H9 (cell line): ENCODE measurements at regions not wholly inside any gene's neighbourhood (a gene's known extent, or its start where the extent isn't known, plus 50 kb on each side); places are given as distances from the start of the nearest gene placed in this dataset.

Source experiments
- DNase-seq: peaks from one replicate; pipeline ENCODE4 v3.0.0-alpha.2; 2017
- H2AFZ ChIP-seq: one replicate; pipeline ENCODE4 v1.6.1; 2013; ENCODE audit warnings: mild to moderate bottlenecking, low read length, control low read depth, moderate library complexity
- H2AK5ac ChIP-seq: 2 replicates; pipeline ENCODE4 v1.6.1; 2013; ENCODE audit warnings: low read length, control low read depth, mixed read lengths; ENCODE audit not compliant: insufficient read length
- H2BK120ac ChIP-seq: one replicate; pipeline ENCODE4 v1.6.1; 2013; ENCODE audit warnings: low read depth, mild to moderate bottlenecking, low read length, control low read depth, inconsistent platforms; ENCODE audit not compliant: poor library complexity, severe bottlenecking
- H2BK12ac ChIP-seq: 2 replicates; pipeline ENCODE4 v1.6.1; 2013; ENCODE audit warnings: low read length, control low read depth, mixed read lengths, low read depth; ENCODE audit not compliant: insufficient read length
- H2BK15ac ChIP-seq: 2 replicates; pipeline ENCODE4 v1.6.1; 2013; ENCODE audit warnings: low read depth, low read length, control low read depth
- H2BK20ac ChIP-seq: one replicate; pipeline ENCODE4 v1.6.1; 2013; ENCODE audit warnings: low read depth, mild to moderate bottlenecking, low read length, control low read depth, inconsistent platforms; ENCODE audit not compliant: poor library complexity, severe bottlenecking
- H2BK5ac ChIP-seq: 2 replicates; pipeline ENCODE4 v1.6.1; 2013; ENCODE audit warnings: low read length, control low read depth, mixed read lengths; ENCODE audit not compliant: insufficient read length
- H3K14ac ChIP-seq: 2 replicates; pipeline ENCODE4 v1.6.1; 2013; ENCODE audit warnings: low read length, control low read depth; ENCODE audit not compliant: insufficient read depth
- H3K18ac ChIP-seq: 2 replicates; pipeline ENCODE4 v1.6.1; 2013; ENCODE audit warnings: low read depth, mild to moderate bottlenecking, mixed read lengths, low read length, control low read depth; ENCODE audit not compliant: insufficient read length
- H3K23ac ChIP-seq: 2 replicates; pipeline ENCODE4 v1.6.1; 2013; ENCODE audit warnings: low read length, control low read depth, mixed read lengths, low read depth; ENCODE audit not compliant: insufficient read length
- H3K23me2 ChIP-seq: 2 replicates; pipeline ENCODE4 v1.6.1; 2013; ENCODE audit warnings: low read depth, mild to moderate bottlenecking, mixed read lengths, low read length, control low read depth; ENCODE audit not compliant: insufficient read length, poor library complexity, severe bottlenecking
- H3K27ac ChIP-seq: 2 replicates; pipeline ENCODE4 v1.5.1; 2013; ENCODE audit warnings: low read length, control low read depth, mixed read lengths, low read depth; ENCODE audit not compliant: insufficient read length
- H3K27me3 ChIP-seq: 2 replicates; pipeline ENCODE4 v1.6.1; 2013; ENCODE audit warnings: low read length, control low read depth, inconsistent platforms; ENCODE audit not compliant: insufficient read depth
- H3K4ac ChIP-seq: 2 replicates; pipeline ENCODE4 v1.6.1; 2013; ENCODE audit warnings: low read depth, mild to moderate bottlenecking, control low read depth, inconsistent platforms, low read length, moderate library complexity
- H3K4me1 ChIP-seq: 2 replicates; pipeline ENCODE4 v1.6.1; 2013; ENCODE audit warnings: low read length, control low read depth, inconsistent platforms; ENCODE audit not compliant: insufficient read depth
- H3K4me2 ChIP-seq: 2 replicates; pipeline ENCODE4 v1.6.1; 2013; ENCODE audit warnings: low read length, control low read depth, mixed read lengths; ENCODE audit not compliant: insufficient read length, insufficient read depth
- H3K56ac ChIP-seq: 2 replicates; pipeline ENCODE4 v1.6.1; 2013; ENCODE audit warnings: low read depth, mild to moderate bottlenecking, mixed read lengths, low read length, control low read depth; ENCODE audit not compliant: insufficient read length
- H3K79me1 ChIP-seq: 2 replicates; pipeline ENCODE4 v1.6.1; 2013; ENCODE audit warnings: low read depth, mild to moderate bottlenecking, moderate library complexity, low read length, control low read depth, inconsistent platforms; ENCODE audit not compliant: insufficient read depth, poor library complexity, severe bottlenecking
- H3K79me2 ChIP-seq: 2 replicates; pipeline ENCODE4 v1.6.1; 2013; ENCODE audit warnings: low read length, control low read depth, inconsistent platforms; ENCODE audit not compliant: insufficient read depth
- H3K9ac ChIP-seq: 2 replicates; pipeline ENCODE4 v1.6.1; 2013; ENCODE audit warnings: low read length, control low read depth, mixed read lengths; ENCODE audit not compliant: insufficient read length; ENCODE audit errors: extremely low read depth
- H3K9me3 ChIP-seq: one replicate; pipeline ENCODE4 v1.6.1; 2013; ENCODE audit warnings: low read depth, low read length, inconsistent platforms; ENCODE audit not compliant: control insufficient read depth
- H3T11ph ChIP-seq: one replicate; pipeline ENCODE4 v1.6.1; 2013; ENCODE audit warnings: mild to moderate bottlenecking, low read length, control low read depth, inconsistent platforms
- H4K20me1 ChIP-seq: one replicate; pipeline ENCODE4 v1.6.1; 2013; ENCODE audit not compliant: control insufficient read depth, insufficient read length, insufficient read depth
- H4K5ac ChIP-seq: 2 replicates; pipeline ENCODE4 v1.6.1; 2013; ENCODE audit warnings: low read depth, mild to moderate bottlenecking, mixed read lengths, low read length, control low read depth; ENCODE audit not compliant: insufficient read length
- H4K8ac ChIP-seq: replicated peaks from 2 replicates; pipeline ENCODE4 v1.6.1; 2013; ENCODE audit warnings: low read length, control low read depth, mixed read lengths, low read depth; ENCODE audit not compliant: insufficient read length
- H4K91ac ChIP-seq: 2 replicates; pipeline ENCODE4 v1.6.1; 2013; ENCODE audit warnings: low read depth, mild to moderate bottlenecking, moderate library complexity, mixed read lengths, low read length, control low read depth; ENCODE audit not compliant: insufficient read length
- H3K27ac Mint-ChIP-seq, 3 experiments: 2 replicates in 2 of 3; 3 replicates in 1 of 3; pipeline ENCODE4 v1.8.0; 2020 to 2021; ENCODE audit warnings: mixed read lengths in 3 of 3, mild to moderate bottlenecking in 1 of 3, moderate library complexity in 1 of 3
- H3K27me3 Mint-ChIP-seq: 2 replicates; pipeline ENCODE4 v1.8.0; 2021; ENCODE audit warnings: low read depth, mild to moderate bottlenecking, moderate library complexity, mixed read lengths
- H3K36me3 Mint-ChIP-seq, 3 experiments: 2 replicates in 2 of 3; 3 replicates in 1 of 3; pipeline ENCODE4 v1.8.0; 2020 to 2021; ENCODE audit warnings: low read depth in 3 of 3, mixed read lengths in 3 of 3; ENCODE audit not compliant: insufficient read depth in 1 of 3
- H3K4me1 Mint-ChIP-seq, 2 experiments: 2 replicates each; pipeline ENCODE4 v1.8.0; 2020; ENCODE audit warnings: mixed read lengths in 2 of 2
- H3K4me3 Mint-ChIP-seq, 2 experiments: 2 replicates in 1 of 2; 3 replicates in 1 of 2; pipeline ENCODE4 v1.8.0; 2020 to 2021; ENCODE audit warnings: mild to moderate bottlenecking in 2 of 2, mixed read lengths in 2 of 2, moderate library complexity in 1 of 2
- H3K9me3 Mint-ChIP-seq, 2 experiments: 2 replicates in 1 of 2; 3 replicates in 1 of 2; pipeline ENCODE4 v1.8.0; 2020; ENCODE audit warnings: mild to moderate bottlenecking in 2 of 2, mixed read lengths in 2 of 2, moderate library complexity in 1 of 2
- CTCF ChIP-seq: fragments of 200-600 bp; sonication (generic); conservative IDR thresholded peaks from 3 replicates; pipeline ENCODE4 v1.8.0; 2021; ENCODE audit warnings: antibody characterized with exemption, mild to moderate bottlenecking
- WGBS: extraction: QIAGEN DNeasy Blood & Tissue Kit; methylation state at CpG from one replicate; pipeline ENCODE4 v1.1.7; 2013; ENCODE audit warnings: missing lambda C conversion rate, low lambda C conversion rate, mixed read lengths; ENCODE audit not compliant: insufficient read length; ENCODE audit errors: extremely low coverage; 5-methylcytosine and 5-hydroxymethylcytosine counted together

GRCh38 chr1:99571092-99571734 lies 74.7 kb upstream of the PALMD start:
- Mint-ChIP-seq H3K4me3 (no peak overlapping the region), H3K9me3 (no peaks in the 10 kb centered on the region), H3K36me3 (no peaks in the 10 kb centered on the region), H3K4me1 (no peaks in the 10 kb centered on the region), H3K27me3 (no peaks in the 10 kb centered on the region), H3K27ac (no peak overlapping the region)
- no peak overlapping the region for H2BK120ac ChIP-seq
- no peaks in the 10 kb centered on the region for H4K20me1 ChIP-seq
- H4K5ac ChIP-seq, result no peak overlapping the region
- no peaks in the 10 kb centered on the region for H3K79me1 ChIP-seq
- no peak overlapping the region for H2BK12ac ChIP-seq
- H3T11ph ChIP-seq, result no peak overlapping the region
- no peak overlapping the region for H3K56ac ChIP-seq
- H2AK5ac ChIP-seq, result no peak overlapping the region
- H3K9me3 ChIP-seq, result no peaks in the 10 kb centered on the region
- no peak overlapping the region for H3K27ac ChIP-seq
- no peaks in the 10 kb centered on the region for H3K27me3 ChIP-seq
- H3K4me1 ChIP-seq, result no peaks in the 10 kb centered on the region
- H3K23ac ChIP-seq, result no peak overlapping the region
- no peaks in the 10 kb centered on the region for H3K79me2 ChIP-seq
- no peak overlapping the region for H3K9ac ChIP-seq
- no peak overlapping the region for H3K18ac ChIP-seq
- H3K23me2 ChIP-seq, result no peaks in the 10 kb centered on the region
- no peak overlapping the region for H3K4ac ChIP-seq
- H4K91ac ChIP-seq, result no peak overlapping the region
- no CpG with 5 or more reads among the region's 6 CpGs for WGBS
- no peak overlapping the region for H3K4me2 ChIP-seq
- H3K14ac ChIP-seq, result no peak overlapping the region
- H4K8ac ChIP-seq, result no peak overlapping the region
- H2BK20ac ChIP-seq, result no peak overlapping the region
- H2BK5ac ChIP-seq, result no peak overlapping the region
- no peak overlapping the region for H2AFZ ChIP-seq
- no peak overlapping the region for H2BK15ac ChIP-seq
- no peak for TF ChIP-seq CTCF
- DNase-seq, result no peak
